ENCODE measurements at regions not wholly inside any gene's neighbourhood (a gene's known extent, or its start where the extent isn't known, plus 50 kb on each side); places are given as distances from the start of the nearest gene placed in this dataset.

DNA sequence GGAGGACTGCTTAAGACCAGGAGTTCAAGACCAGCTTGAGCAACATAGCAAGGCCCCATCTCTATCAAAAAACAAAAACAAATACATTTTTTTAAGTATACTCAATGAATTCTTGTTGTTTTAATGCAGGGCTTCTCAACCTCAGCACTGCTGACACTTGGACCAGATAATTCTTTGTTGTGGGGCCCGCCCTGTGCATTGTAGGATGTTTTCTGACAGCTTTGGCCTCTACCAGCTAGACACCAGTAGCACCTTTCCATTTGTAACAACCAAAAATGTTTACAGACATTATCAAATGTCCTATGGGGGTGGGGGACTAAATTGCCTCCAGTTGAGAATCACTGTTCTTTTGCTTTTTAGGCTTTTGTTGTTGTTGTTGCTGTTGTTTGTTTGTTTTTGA is 128.1 kb upstream of the MDM1 start:
- Histone ChIP-seq H3K4me3 (no peak overlapping the region), H3K9me3 (no peaks in the 10 kb centered on the region), H3K27ac (replicated peaks in 1 of 4) (no peak overlapping the region), H3K27me3 (no peaks in the 10 kb centered on the region), H3K36me3 (no peaks in the 10 kb centered on the region), H3K4me1 (no peaks in the 10 kb centered on the region)
- WGBS = 100% methylated on average over 1 of the region's 1 CpG
- intact Hi-C loops (cut with DNase I) = no loop called here
- no peak for TF ChIP-seq EP300 (IDR thresholded peaks at IDR 0.05)
- TF ChIP-seq POLR2AphosphoS5 (IDR thresholded peaks at IDR 0.05) = no peak
- TF ChIP-seq POLR2A (IDR thresholded peaks at IDR 0.05; ENCODE audit: low read depth) = no peak
- TF ChIP-seq, protein P1, sequence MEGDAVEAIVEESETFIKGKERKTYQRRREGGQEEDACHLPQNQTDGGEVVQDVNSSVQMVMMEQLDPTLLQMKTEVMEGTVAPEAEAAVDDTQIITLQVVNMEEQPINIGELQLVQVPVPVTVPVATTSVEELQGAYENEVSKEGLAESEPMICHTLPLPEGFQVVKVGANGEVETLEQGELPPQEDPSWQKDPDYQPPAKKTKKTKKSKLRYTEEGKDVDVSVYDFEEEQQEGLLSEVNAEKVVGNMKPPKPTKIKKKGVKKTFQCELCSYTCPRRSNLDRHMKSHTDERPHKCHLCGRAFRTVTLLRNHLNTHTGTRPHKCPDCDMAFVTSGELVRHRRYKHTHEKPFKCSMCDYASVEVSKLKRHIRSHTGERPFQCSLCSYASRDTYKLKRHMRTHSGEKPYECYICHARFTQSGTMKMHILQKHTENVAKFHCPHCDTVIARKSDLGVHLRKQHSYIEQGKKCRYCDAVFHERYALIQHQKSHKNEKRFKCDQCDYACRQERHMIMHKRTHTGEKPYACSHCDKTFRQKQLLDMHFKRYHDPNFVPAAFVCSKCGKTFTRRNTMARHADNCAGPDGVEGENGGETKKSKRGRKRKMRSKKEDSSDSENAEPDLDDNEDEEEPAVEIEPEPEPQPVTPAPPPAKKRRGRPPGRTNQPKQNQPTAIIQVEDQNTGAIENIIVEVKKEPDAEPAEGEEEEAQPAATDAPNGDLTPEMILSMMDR (IDR thresholded peaks at IDR 0.05) = no peak
- DNase-seq (ENCODE audit: extremely low spot score) = no peak

DNA sequence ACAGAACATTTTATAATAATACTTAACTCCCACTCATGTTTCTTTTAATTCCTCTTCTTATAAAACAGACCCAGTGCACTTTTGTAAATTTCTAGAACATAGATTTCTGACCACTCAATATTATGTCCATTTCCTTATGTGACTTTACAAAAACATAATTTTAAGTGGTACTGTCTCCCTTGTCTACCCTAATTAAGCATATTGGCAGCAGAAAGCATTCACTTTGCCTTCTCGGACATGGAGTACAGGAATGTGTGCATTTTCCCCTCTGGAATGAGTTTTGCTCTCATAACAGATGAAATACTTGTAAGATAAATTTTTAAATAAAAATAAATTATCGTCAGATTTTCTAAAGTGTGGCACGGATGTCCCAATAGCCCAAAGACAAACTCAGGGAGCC is 129.5 kb upstream of the MDM1 start:
- no peak for TF ChIP-seq POLR2AphosphoS5 (IDR thresholded peaks at IDR 0.05)
- no peak for TF ChIP-seq EP300 (IDR thresholded peaks at IDR 0.05)
- TF ChIP-seq POLR2A (IDR thresholded peaks at IDR 0.05; ENCODE audit: low read depth) = no peak
- TF ChIP-seq, protein P1 (IDR thresholded peaks at IDR 0.05) = no peak

GRCh38 chr12:68462803-68463202 is 130.6 kb upstream of the MDM1 start:
- no peak for TF ChIP-seq POLR2AphosphoS5 (IDR thresholded peaks at IDR 0.05)
- TF ChIP-seq POLR2A (IDR thresholded peaks at IDR 0.05; ENCODE audit: low read depth) = no peak
- TF ChIP-seq, protein P1 (IDR thresholded peaks at IDR 0.05) = no peak
- TF ChIP-seq EP300 (IDR thresholded peaks at IDR 0.05) = no peak
- Histone ChIP-seq H3K4me1 (peaks cover 0 to under 1% (median 0%) of the 10 kb centered on the region in 4 donors), H3K27ac (replicated peaks in 1 of 4) (no peak overlapping the region), H3K36me3 (no peaks in the 10 kb centered on the region), H3K9me3 (no peaks in the 10 kb centered on the region), H3K27me3 (no peaks in the 10 kb centered on the region), H3K4me3 (no peak overlapping the region)
- 86% methylated on average over 4 of the region's 4 CpGs for WGBS
- intact Hi-C loops (cut with DNase I) = no loop called here
- no peak for DNase-seq (ENCODE audit: extremely low spot score)

More for the DNA sequence above, 129.5 kb upstream of the MDM1 start:
- no peak overlapping the region for H3K27ac ChIP-seq (replicated peaks in 1 of 4)
- DNase-seq (ENCODE audit: extremely low spot score) = no peak
- H3K9me3 ChIP-seq = no peaks in the 10 kb centered on the region
- no peaks in the 10 kb centered on the region for H3K4me1 ChIP-seq
- 81% methylated on average over 3 of the region's 3 CpGs for WGBS
- no peaks in the 10 kb centered on the region for H3K27me3 ChIP-seq
- intact Hi-C loops (cut with DNase I) = no loop called here
- H3K4me3 ChIP-seq = no peak overlapping the region
- no peaks in the 10 kb centered on the region for H3K36me3 ChIP-seq

DNA sequence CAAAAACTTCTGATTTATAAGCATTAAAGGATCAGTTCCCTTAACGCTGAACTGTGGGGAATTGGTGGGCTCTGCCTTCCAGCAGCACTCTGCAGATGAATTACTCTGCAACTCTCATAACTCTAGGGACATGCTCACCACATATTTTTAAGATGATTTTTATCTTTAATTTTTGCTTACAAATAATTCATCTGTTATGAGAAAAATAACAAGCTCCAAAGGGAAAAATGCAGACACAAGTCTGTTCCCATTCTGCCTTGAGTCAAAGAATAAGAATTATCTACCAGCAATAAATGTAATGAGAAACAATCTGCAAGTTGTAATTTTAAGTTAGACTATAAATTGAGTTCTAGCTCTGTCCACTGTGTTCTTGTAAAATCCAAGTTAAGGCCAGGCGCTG is 133.1 kb upstream of the MDM1 start:
- WGBS = 86% methylated on average over 2 of the region's 2 CpGs
- intact Hi-C loops (cut with DNase I) = no loop called here
- DNase-seq (ENCODE audit: extremely low spot score) = no peak
- no peak overlapping the region for H3K4me3 ChIP-seq
- H3K9me3 ChIP-seq = no peaks in the 10 kb centered on the region
- no peaks in the 10 kb centered on the region for H3K36me3 ChIP-seq
- H3K4me1 ChIP-seq = peaks cover 0 to 4% (median 0%) of the 10 kb centered on the region in 4 donors
- no peak overlapping the region for H3K27ac ChIP-seq (replicated peaks in 1 of 4)
- TF ChIP-seq POLR2A (IDR thresholded peaks at IDR 0.05; ENCODE audit: low read depth) (no peak), EP300 (IDR thresholded peaks at IDR 0.05) (no peak), POLR2AphosphoS5 (IDR thresholded peaks at IDR 0.05) (no peak)
- TF ChIP-seq, protein P1 (IDR thresholded peaks at IDR 0.05) = no peak
- H3K27me3 ChIP-seq = no peaks in the 10 kb centered on the region

GRCh38 chr12:68467514-68467913 is 135.4 kb upstream of the MDM1 start:
- Histone ChIP-seq H3K36me3 (no peaks in the 10 kb centered on the region), H3K4me1 (peaks cover 0 to 4% (median 0%) of the 10 kb centered on the region in 4 donors), H3K27ac (replicated peaks in 1 of 4) (no peak overlapping the region), H3K9me3 (no peaks in the 10 kb centered on the region), H3K4me3 (no peak overlapping the region), H3K27me3 (no peaks in the 10 kb centered on the region)
- DNase-seq (ENCODE audit: extremely low spot score) = no peak
- intact Hi-C loops (cut with DNase I) = no loop called here
- whole genome bisulfite sequencing = 78% methylated on average over 3 of the region's 3 CpGs
- TF ChIP-seq, protein P1 (IDR thresholded peaks at IDR 0.05) = no peak
- TF ChIP-seq EP300 (IDR thresholded peaks at IDR 0.05) (no peak), POLR2A (IDR thresholded peaks at IDR 0.05; ENCODE audit: low read depth) (no peak), POLR2AphosphoS5 (IDR thresholded peaks at IDR 0.05) (no peak)
